BLaER1 (cell line): ENCODE measurements at regions not wholly inside any gene's neighbourhood (a gene's known extent, or its start where the extent isn't known, plus 50 kb on each side); places are given as distances from the start of the nearest gene placed in this dataset.

Experiments used
- H3K27ac ChIP-seq: shearing (Covaris generic); formaldehyde crosslinking; 2 replicates; pipeline ENCODE4 v1.8.1; 2022
- H3K27me3 ChIP-seq: shearing (Covaris generic); formaldehyde crosslinking; 2 replicates; pipeline ENCODE4 v1.8.1; 2022
- H3K36me3 ChIP-seq: shearing (Covaris generic); formaldehyde crosslinking; 2 replicates; pipeline ENCODE4 v1.8.1; 2022
- H3K4me1 ChIP-seq: shearing (Covaris generic); formaldehyde crosslinking; 2 replicates; pipeline ENCODE4 v1.8.1; 2022
- H3K4me2 ChIP-seq: shearing (Covaris generic); formaldehyde crosslinking; 2 replicates; pipeline ENCODE4 v1.8.1; 2022
- H3K4me3 ChIP-seq: shearing (Covaris generic); formaldehyde crosslinking; 2 replicates; pipeline ENCODE4 v1.8.1; 2022
- H3K9ac ChIP-seq: shearing (Covaris generic); formaldehyde crosslinking; 2 replicates; pipeline ENCODE4 v1.8.1; 2022
- H3K9me3 ChIP-seq: shearing (Covaris generic); formaldehyde crosslinking; 2 replicates; pipeline ENCODE4 v1.8.1; 2022
- H4K20me1 ChIP-seq: shearing (Covaris generic); formaldehyde crosslinking; 2 replicates; pipeline ENCODE4 v1.8.1; 2022
- Cebpa-rat ChIP-seq: shearing (Covaris generic); IDR thresholded peaks from 2 replicates; pipeline ENCODE4 v1.8.1; 2022

- Histone ChIP-seq H3K36me3 (no peaks in the 10 kb centered on the region), H3K9ac (no peak overlapping the region), H3K4me1 (peaks cover 7% of the 10 kb centered on the region), H3K9me3 (peaks cover 23% of the 10 kb centered on the region), H3K27ac (no peak overlapping the region), H4K20me1 (no peaks in the 10 kb centered on the region), H3K27me3 (no peaks in the 10 kb centered on the region), H3K4me2 (no peak overlapping the region), H3K4me3 (no peak overlapping the region)
- TF ChIP-seq Cebpa-rat: no peak
Measured at GRCh38 chr5:40416588-40416987, 263.1 kb upstream of the PTGER4 start.

- Histone ChIP-seq H3K4me2 (no peak overlapping the region), H3K9me3 (peaks cover 23% of the 10 kb centered on the region), H3K4me3 (no peak overlapping the region), H3K27ac (no peak overlapping the region), H3K9ac (no peak overlapping the region), H4K20me1 (no peaks in the 10 kb centered on the region), H3K27me3 (no peaks in the 10 kb centered on the region), H3K36me3 (no peaks in the 10 kb centered on the region), H3K4me1 (peaks cover 12% of the 10 kb centered on the region)
- TF ChIP-seq Cebpa-rat: no peak
Measured at GRCh38 chr5:40416098-40416497, 263.6 kb upstream of the PTGER4 start.

GRCh38 chr5:40414922-40415321, 264.8 kb upstream of the PTGER4 start:
- Histone ChIP-seq H3K36me3 (no peaks in the 10 kb centered on the region), H3K4me2 (no peak overlapping the region), H4K20me1 (no peaks in the 10 kb centered on the region), H3K27me3 (no peaks in the 10 kb centered on the region), H3K27ac (no peak overlapping the region), H3K4me3 (no peak overlapping the region), H3K9ac (no peak overlapping the region), H3K4me1 (peaks cover 24% of the 10 kb centered on the region), H3K9me3 (peaks cover 23% of the 10 kb centered on the region)
- no peak for TF ChIP-seq Cebpa-rat

GRCh38 chr5:40413743-40414142, 266.0 kb upstream of the PTGER4 start:
- H3K36me3 ChIP-seq: no peaks in the 10 kb centered on the region
- no peak for TF ChIP-seq Cebpa-rat
- no peak overlapping the region for H3K4me2 ChIP-seq
- H3K9ac ChIP-seq: no peak overlapping the region
- H3K4me1 ChIP-seq: peaks cover 36% of the 10 kb centered on the region
- H3K4me3 ChIP-seq: no peak overlapping the region
- H3K9me3 ChIP-seq: peaks cover 23% of the 10 kb centered on the region
- H4K20me1 ChIP-seq: no peaks in the 10 kb centered on the region
- H3K27me3 ChIP-seq: no peaks in the 10 kb centered on the region
- H3K27ac ChIP-seq: no peak overlapping the region

- Histone ChIP-seq H4K20me1 (no peaks in the 10 kb centered on the region), H3K4me1 (peaks cover 37% of the 10 kb centered on the region), H3K9ac (no peak overlapping the region), H3K4me2 (no peak overlapping the region), H3K9me3 (peaks cover 22% of the 10 kb centered on the region), H3K27me3 (no peaks in the 10 kb centered on the region), H3K27ac (no peak overlapping the region), H3K4me3 (no peak overlapping the region), H3K36me3 (no peaks in the 10 kb centered on the region)
- TF ChIP-seq Cebpa-rat: no peak
Measured at GRCh38 chr5:40412771-40413170, 266.9 kb upstream of the PTGER4 start.

- peak overlapping the region; percentile 85 for H3K4me2 ChIP-seq
- H3K9me3 ChIP-seq: peaks cover 19% of the 10 kb centered on the region
- no peak for TF ChIP-seq Cebpa-rat
- H3K36me3 ChIP-seq: no peaks in the 10 kb centered on the region
- H3K27me3 ChIP-seq: no peaks in the 10 kb centered on the region
- no peaks in the 10 kb centered on the region for H4K20me1 ChIP-seq
- peak overlapping the region; percentile 38 for H3K4me3 ChIP-seq
- peaks cover 54% of the 10 kb centered on the region for H3K4me1 ChIP-seq
- H3K9ac ChIP-seq: peak overlapping the region; percentile 35; the same call in 1 of the 2 replicates
- peak overlapping the region; percentile 75 for H3K27ac ChIP-seq
Measured at GRCh38 chr5:40410964-40411635, 268.6 kb upstream of the PTGER4 start.

GRCh38 chr5:40410231-40410861, 269.4 kb upstream of the PTGER4 start:
- Histone ChIP-seq H3K4me1 (peaks cover 60% of the 10 kb centered on the region), H3K27me3 (no peaks in the 10 kb centered on the region), H3K9ac (peak overlapping the region; percentile 35), H3K27ac (peak overlapping the region; percentile 75), H4K20me1 (no peaks in the 10 kb centered on the region), H3K4me3 (peak overlapping the region; percentile 38), H3K9me3 (peaks cover 19% of the 10 kb centered on the region), H3K36me3 (no peaks in the 10 kb centered on the region), H3K4me2 (peak overlapping the region; percentile 85)
- no peak for TF ChIP-seq Cebpa-rat

- Histone ChIP-seq H3K4me3 (peak overlapping the region; percentile 38), H3K4me1 (peaks cover 68% of the 10 kb centered on the region), H4K20me1 (no peaks in the 10 kb centered on the region), H3K9ac (no peak overlapping the region; the same call in 1 of the 2 replicates), H3K27me3 (no peaks in the 10 kb centered on the region), H3K27ac (peak overlapping the region; percentile 75), H3K4me2 (peak overlapping the region; percentile 85), H3K9me3 (peaks cover 19% of the 10 kb centered on the region), H3K36me3 (no peaks in the 10 kb centered on the region)
- TF ChIP-seq Cebpa-rat: peak; percentile 78
Measured at GRCh38 chr5:40409601-40410000, 270.1 kb upstream of the PTGER4 start.

GRCh38 chr5:40406741-40407211, 272.9 kb upstream of the PTGER4 start:
- Histone ChIP-seq H3K4me3 (no peak overlapping the region; the same call in 1 of the 2 replicates), H3K9ac (peak overlapping the region; percentile 37; the same call in 1 of the 2 replicates), H3K27ac (peak overlapping the region; percentile 78), H3K36me3 (no peaks in the 10 kb centered on the region), H3K4me2 (peak overlapping the region; percentile 67), H4K20me1 (no peaks in the 10 kb centered on the region), H3K9me3 (peaks cover 13% of the 10 kb centered on the region), H3K4me1 (peaks cover 65% of the 10 kb centered on the region), H3K27me3 (no peaks in the 10 kb centered on the region)
- no peak for TF ChIP-seq Cebpa-rat

GRCh38 chr5:40405996-40406740, 273.5 kb upstream of the PTGER4 start:
- H3K27ac ChIP-seq: peak overlapping the region; percentile 78
- no peak overlapping the region for H3K4me3 ChIP-seq
- H3K36me3 ChIP-seq: no peaks in the 10 kb centered on the region
- peak overlapping the region; percentile 67 for H3K4me2 ChIP-seq
- no peak overlapping the region for H3K9ac ChIP-seq
- TF ChIP-seq Cebpa-rat: no peak
- H3K27me3 ChIP-seq: no peaks in the 10 kb centered on the region
- no peaks in the 10 kb centered on the region for H4K20me1 ChIP-seq
- H3K9me3 ChIP-seq: peaks cover 11% of the 10 kb centered on the region; the same call in 1 of the 2 replicates
- peaks cover 59% of the 10 kb centered on the region for H3K4me1 ChIP-seq
